ENCODE measurements at regions not wholly inside any gene's neighbourhood (a gene's known extent, or its start where the extent isn't known, plus 50 kb on each side); places are given as distances from the start of the nearest gene placed in this dataset.
A peak's percentile ranks its signal among the peaks of the same experiment; 100 is the strongest.

- no peak for TF ChIP-seq CTCF (IDR thresholded peaks at IDR 0.05; ENCODE audit: low read depth, low read length)
- no peaks in the 10 kb centered on the region for H3K9me3 ChIP-seq (ENCODE audit: low read depth)
- no peaks in the 10 kb centered on the region for H3K27me3 ChIP-seq
- no peak overlapping the region for H3K27ac ChIP-seq
- H3K36me3 ChIP-seq: no peaks in the 10 kb centered on the region
- H3K4me1 ChIP-seq (ENCODE audit: low read depth): no peaks in the 10 kb centered on the region
- H3K4me3 ChIP-seq: no peak overlapping the region
- no peak for DNase-seq (ENCODE audit: low read depth in 1 of 2, low spot score in 1 of 2)
Measured at GRCh38 chr2:12987246-12987645, 270.5 kb downstream of the TRIB2 start.

GRCh38 chr2:12988279-12988678 is 271.5 kb downstream of the TRIB2 start:
- no peak for DNase-seq (ENCODE audit: low read depth in 1 of 2, low spot score in 1 of 2)
- Histone ChIP-seq H3K27me3 (no peaks in the 10 kb centered on the region), H3K4me1 (ENCODE audit: low read depth) (no peaks in the 10 kb centered on the region), H3K27ac (no peak overlapping the region), H3K9me3 (ENCODE audit: low read depth) (no peaks in the 10 kb centered on the region), H3K4me3 (no peak overlapping the region), H3K36me3 (no peaks in the 10 kb centered on the region)
- no peak for TF ChIP-seq CTCF (IDR thresholded peaks at IDR 0.05; ENCODE audit: low read depth, low read length)

GRCh38 chr2:12990523-12990922 is 273.8 kb downstream of the TRIB2 start:
- no peaks in the 10 kb centered on the region for H3K9me3 ChIP-seq (ENCODE audit: low read depth)
- no peak overlapping the region for H3K4me3 ChIP-seq
- no peak for DNase-seq (ENCODE audit: low read depth in 1 of 2, low spot score in 1 of 2)
- no peaks in the 10 kb centered on the region for H3K36me3 ChIP-seq
- H3K4me1 ChIP-seq (ENCODE audit: low read depth): no peaks in the 10 kb centered on the region
- no peak overlapping the region for H3K27ac ChIP-seq
- no peaks in the 10 kb centered on the region for H3K27me3 ChIP-seq
- peak; percentile 39 for TF ChIP-seq CTCF (IDR thresholded peaks at IDR 0.05; ENCODE audit: low read depth, low read length)

GRCh38 chr2:12998685-12999084 is 281.9 kb downstream of the TRIB2 start:
- TF ChIP-seq CTCF (IDR thresholded peaks at IDR 0.05; ENCODE audit: low read depth, low read length): no peak
- H3K4me3 ChIP-seq: no peak overlapping the region
- no peaks in the 10 kb centered on the region for H3K9me3 ChIP-seq (ENCODE audit: low read depth)
- H3K27ac ChIP-seq: no peak overlapping the region
- no peaks in the 10 kb centered on the region for H3K4me1 ChIP-seq (ENCODE audit: low read depth)
- DNase-seq (ENCODE audit: low read depth in 1 of 2, low spot score in 1 of 2): no peak
- H3K27me3 ChIP-seq: no peaks in the 10 kb centered on the region
- H3K36me3 ChIP-seq: no peaks in the 10 kb centered on the region

GRCh38 chr2:13000664-13001363 is 284.1 kb downstream of the TRIB2 start:
- Histone ChIP-seq H3K9me3 (ENCODE audit: low read depth) (no peaks in the 10 kb centered on the region), H3K36me3 (no peaks in the 10 kb centered on the region), H3K27me3 (no peaks in the 10 kb centered on the region), H3K27ac (no peak overlapping the region), H3K4me1 (ENCODE audit: low read depth) (peaks cover 1% of the 10 kb centered on the region), H3K4me3 (no peak overlapping the region)
- DNase-seq (ENCODE audit: low read depth in 1 of 2, low spot score in 1 of 2): peak in 1 of 2 donors; percentile 72
- no peak for TF ChIP-seq CTCF (IDR thresholded peaks at IDR 0.05; ENCODE audit: low read depth, low read length)

Measured in cardiac muscle cell (in vitro differentiated cells and primary cell).